ENCODE measurements at regions not wholly inside any gene's neighbourhood (a gene's known extent, or its start where the extent isn't known, plus 50 kb on each side); places are given as distances from the start of the nearest gene placed in this dataset.

GRCh38 chr2:176852667-176853066, 359.9 kb upstream of the HNRNPA3 start:
- H3K4me3 ChIP-seq (replicated peaks; ENCODE audit: low read depth, low read length): no peak overlapping the region
- no peak for DNase-seq (ENCODE audit: extremely low read depth, insufficient read length)

DNA sequence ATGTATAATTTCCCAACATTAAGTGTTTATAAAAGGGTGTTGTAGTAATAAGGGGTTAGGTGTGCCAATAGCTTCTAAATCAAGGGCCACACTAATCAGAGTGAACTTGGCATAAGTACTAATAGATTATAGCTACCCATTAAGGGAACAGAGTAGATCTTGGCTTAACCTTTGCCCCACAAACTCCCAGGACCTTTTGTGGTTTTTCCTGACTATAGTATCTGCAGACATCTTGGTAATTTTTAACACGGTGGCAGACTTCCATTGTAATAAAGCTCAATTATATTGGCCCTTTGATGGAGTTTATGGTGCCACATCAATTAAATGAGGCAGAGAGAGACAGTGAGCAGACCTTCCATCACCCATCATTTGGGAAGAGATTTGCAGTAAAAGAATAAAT, 358.5 kb upstream of the HNRNPA3 start:
- Histone ChIP-seq H3K4me3 (replicated peaks; ENCODE audit: low read depth, low read length) (no peak overlapping the region), H3K27me3 (replicated peaks; ENCODE audit: control insufficient read depth, insufficient read depth, low read length) (no peaks in the 10 kb centered on the region), H3K36me3 (ENCODE audit: control insufficient read depth, insufficient read depth, low read length) (no peaks in the 10 kb centered on the region)
- no peak for DNase-seq (ENCODE audit: extremely low read depth, insufficient read length)
- TF ChIP-seq, protein P1, sequence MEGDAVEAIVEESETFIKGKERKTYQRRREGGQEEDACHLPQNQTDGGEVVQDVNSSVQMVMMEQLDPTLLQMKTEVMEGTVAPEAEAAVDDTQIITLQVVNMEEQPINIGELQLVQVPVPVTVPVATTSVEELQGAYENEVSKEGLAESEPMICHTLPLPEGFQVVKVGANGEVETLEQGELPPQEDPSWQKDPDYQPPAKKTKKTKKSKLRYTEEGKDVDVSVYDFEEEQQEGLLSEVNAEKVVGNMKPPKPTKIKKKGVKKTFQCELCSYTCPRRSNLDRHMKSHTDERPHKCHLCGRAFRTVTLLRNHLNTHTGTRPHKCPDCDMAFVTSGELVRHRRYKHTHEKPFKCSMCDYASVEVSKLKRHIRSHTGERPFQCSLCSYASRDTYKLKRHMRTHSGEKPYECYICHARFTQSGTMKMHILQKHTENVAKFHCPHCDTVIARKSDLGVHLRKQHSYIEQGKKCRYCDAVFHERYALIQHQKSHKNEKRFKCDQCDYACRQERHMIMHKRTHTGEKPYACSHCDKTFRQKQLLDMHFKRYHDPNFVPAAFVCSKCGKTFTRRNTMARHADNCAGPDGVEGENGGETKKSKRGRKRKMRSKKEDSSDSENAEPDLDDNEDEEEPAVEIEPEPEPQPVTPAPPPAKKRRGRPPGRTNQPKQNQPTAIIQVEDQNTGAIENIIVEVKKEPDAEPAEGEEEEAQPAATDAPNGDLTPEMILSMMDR (IDR thresholded peaks at IDR 0.05; ENCODE audit: insufficient read depth, low read length, poor library complexity, severe bottlenecking): no peak

More at GRCh38 chr2:176852667-176853066, 359.9 kb upstream of the HNRNPA3 start:
- H3K36me3 ChIP-seq (ENCODE audit: control insufficient read depth, insufficient read depth, low read length): no peaks in the 10 kb centered on the region
- TF ChIP-seq, protein P1 (IDR thresholded peaks at IDR 0.05; ENCODE audit: insufficient read depth, low read length, poor library complexity, severe bottlenecking): no peak
- H3K27me3 ChIP-seq (replicated peaks; ENCODE audit: control insufficient read depth, insufficient read depth, low read length): no peaks in the 10 kb centered on the region

DNA sequence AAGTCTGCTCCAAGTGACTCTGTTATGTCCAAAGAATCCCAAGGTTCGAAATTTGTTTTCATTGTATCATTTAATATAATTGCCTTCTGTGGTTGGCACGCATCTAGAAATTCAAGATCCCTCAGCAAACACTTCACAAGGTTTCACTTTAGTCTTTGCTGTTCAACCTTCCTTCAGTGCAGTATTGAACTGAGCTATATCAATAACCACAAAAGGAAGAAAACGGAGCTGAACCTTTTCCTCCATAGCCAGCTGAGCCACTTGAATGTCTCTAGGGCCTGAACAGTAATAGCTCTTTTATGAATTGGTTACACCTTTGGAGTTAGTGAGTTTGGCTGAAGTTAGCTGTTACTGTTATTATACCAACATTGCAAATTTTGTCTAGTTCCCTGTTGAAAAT, 357.7 kb upstream of the HNRNPA3 start:
- Histone ChIP-seq H3K27me3 (replicated peaks; ENCODE audit: control insufficient read depth, insufficient read depth, low read length) (no peaks in the 10 kb centered on the region), H3K36me3 (ENCODE audit: control insufficient read depth, insufficient read depth, low read length) (no peaks in the 10 kb centered on the region)
- TF ChIP-seq, protein P1 (IDR thresholded peaks at IDR 0.05; ENCODE audit: insufficient read depth, low read length, poor library complexity, severe bottlenecking): no peak

GRCh38 chr2:176856683-176857082, 355.9 kb upstream of the HNRNPA3 start:
- Histone ChIP-seq H3K27me3 (replicated peaks; ENCODE audit: control insufficient read depth, insufficient read depth, low read length) (0 out of 2 replicates have a peak, but pooled peaks cover 1% of the 10 kb centered on the region), H3K4me3 (replicated peaks; ENCODE audit: low read depth, low read length) (no peak overlapping the region), H3K36me3 (ENCODE audit: control insufficient read depth, insufficient read depth, low read length) (no peaks in the 10 kb centered on the region)
- DNase-seq (ENCODE audit: extremely low read depth, insufficient read length): no peak
- TF ChIP-seq, protein P1 (IDR thresholded peaks at IDR 0.05; ENCODE audit: insufficient read depth, low read length, poor library complexity, severe bottlenecking): no peak

More for the DNA sequence above, 357.7 kb upstream of the HNRNPA3 start:
- H3K4me3 ChIP-seq (replicated peaks; ENCODE audit: low read depth, low read length): no peak overlapping the region
- no peak for DNase-seq (ENCODE audit: extremely low read depth, insufficient read length)

DNA sequence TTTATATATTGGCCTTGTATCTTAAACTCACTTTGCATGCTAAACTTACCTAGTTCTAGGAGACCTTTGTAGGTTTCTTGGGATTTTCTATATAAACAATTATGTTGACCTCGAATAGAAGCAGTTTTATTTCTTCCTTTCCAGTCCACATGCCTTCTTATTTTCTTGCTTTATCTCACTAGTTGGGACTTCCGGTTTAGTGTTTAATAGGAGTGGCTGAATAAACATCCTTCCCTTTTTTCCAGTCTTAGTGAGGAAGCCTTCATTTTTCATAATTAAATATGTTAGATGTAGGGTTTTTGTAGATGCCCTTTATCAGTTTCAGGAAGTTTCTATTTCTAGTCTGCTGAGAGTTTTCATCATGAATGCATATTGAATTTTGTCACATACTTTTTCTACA, 347.3 kb upstream of the HNRNPA3 start:
- Histone ChIP-seq H3K4me3 (replicated peaks; ENCODE audit: low read depth, low read length) (no peak overlapping the region), H3K27me3 (replicated peaks; ENCODE audit: control insufficient read depth, insufficient read depth, low read length) (0 out of 2 replicates have a peak, but pooled peaks cover 1% of the 10 kb centered on the region), H3K36me3 (ENCODE audit: control insufficient read depth, insufficient read depth, low read length) (no peaks in the 10 kb centered on the region)
- DNase-seq (ENCODE audit: extremely low read depth, insufficient read length): no peak
- TF ChIP-seq, protein P1 (IDR thresholded peaks at IDR 0.05; ENCODE audit: insufficient read depth, low read length, poor library complexity, severe bottlenecking): no peak

DNA sequence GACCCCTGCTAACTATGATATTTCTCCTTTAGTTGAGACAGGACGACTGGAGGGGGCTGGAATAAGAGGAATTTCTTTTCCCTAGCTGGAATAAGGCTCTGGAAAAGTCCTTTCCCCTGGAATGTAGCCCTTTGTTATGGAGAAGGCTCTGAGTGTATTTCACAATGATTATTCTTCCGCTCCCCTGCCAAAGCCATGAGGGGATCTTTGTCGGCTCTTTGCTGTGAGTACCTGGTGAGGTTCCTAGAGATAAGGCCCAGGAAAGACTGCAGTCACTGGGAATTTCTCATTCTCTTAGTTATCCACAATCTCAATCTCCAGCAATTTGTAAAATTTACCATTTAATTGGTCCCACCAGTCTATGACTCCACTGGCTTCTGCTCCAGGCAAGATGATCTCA, 340.2 kb upstream of the HNRNPA3 start:
- no peak for DNase-seq (ENCODE audit: extremely low read depth, insufficient read length)
- Histone ChIP-seq H3K36me3 (ENCODE audit: control insufficient read depth, insufficient read depth, low read length) (no peaks in the 10 kb centered on the region), H3K27me3 (replicated peaks; ENCODE audit: control insufficient read depth, insufficient read depth, low read length) (no peaks in the 10 kb centered on the region), H3K4me3 (replicated peaks; ENCODE audit: low read depth, low read length) (no peak overlapping the region)
- TF ChIP-seq, protein P1 (IDR thresholded peaks at IDR 0.05; ENCODE audit: insufficient read depth, low read length, poor library complexity, severe bottlenecking): no peak

Measured in GM06990 (cell line).